CD4-positive, alpha-beta T cell treated with Interleukin-4 for 1 hour (primary cell): ENCODE measurements at regions not wholly inside any gene's neighbourhood (a gene's known extent, or its start where the extent isn't known, plus 50 kb on each side); places are given as distances from the start of the nearest gene placed in this dataset.
A peak's percentile ranks its signal among the peaks of the same experiment; 100 is the strongest.

ENCODE experiments used
- DNase-seq, 2 donors: peaks; one replicate each; pipeline ENCODE4 v3.0.0-alpha.2; 2020 to 2022

GRCh38 chr2:12934146-12934756 lies 217.5 kb downstream of the TRIB2 start:
- DNase-seq = no peak

GRCh38 chr2:12935222-12935621 lies 218.5 kb downstream of the TRIB2 start:
- DNase-seq = no peak

- DNase-seq = no peak
Measured at GRCh38 chr2:12935796-12936195, 219.1 kb downstream of the TRIB2 start.

- DNase-seq = no peak
Measured at GRCh38 chr2:12941203-12941602, 224.5 kb downstream of the TRIB2 start.

GRCh38 chr2:12948231-12948960 lies 231.7 kb downstream of the TRIB2 start:
- DNase-seq = peak in 1 of 2 donors; percentile 13

- no peak for DNase-seq
Measured at GRCh38 chr2:12948961-12949353, 232.2 kb downstream of the TRIB2 start.

GRCh38 chr2:12949406-12949805 lies 232.7 kb downstream of the TRIB2 start:
- DNase-seq = no peak

GRCh38 chr2:12950174-12950573 lies 233.4 kb downstream of the TRIB2 start:
- no peak for DNase-seq

- DNase-seq = no peak
Measured at GRCh38 chr2:12950957-12951656, 234.4 kb downstream of the TRIB2 start.

- no peak for DNase-seq
Measured at GRCh38 chr2:12951657-12951973, 234.9 kb downstream of the TRIB2 start.

- DNase-seq = no peak
Measured at GRCh38 chr2:12953596-12953995, 236.9 kb downstream of the TRIB2 start.

- DNase-seq = no peak
Measured at GRCh38 chr2:12955864-12956263, 239.1 kb downstream of the TRIB2 start.

GRCh38 chr2:12957251-12957650 lies 240.5 kb downstream of the TRIB2 start:
- no peak for DNase-seq

GRCh38 chr2:12959935-12960334 lies 243.2 kb downstream of the TRIB2 start:
- DNase-seq = no peak

- no peak for DNase-seq
Measured at GRCh38 chr2:12960671-12961070, 243.9 kb downstream of the TRIB2 start.

GRCh38 chr2:12964904-12965539 lies 248.3 kb downstream of the TRIB2 start:
- no peak for DNase-seq

- peak in 1 of 2 donors; percentile 67 for DNase-seq
Measured at GRCh38 chr2:12965540-12966269, 249.0 kb downstream of the TRIB2 start.

- no peak for DNase-seq
Measured at GRCh38 chr2:12967804-12968203, 251.1 kb downstream of the TRIB2 start.

GRCh38 chr2:12968399-12968798 lies 251.7 kb downstream of the TRIB2 start:
- no peak for DNase-seq

GRCh38 chr2:12970861-12971260 lies 254.1 kb downstream of the TRIB2 start:
- DNase-seq = no peak

GRCh38 chr2:12971581-12972365 lies 255.0 kb downstream of the TRIB2 start:
- no peak for DNase-seq
